Cardiac septum (tissue), 1 donor: ENCODE measurements at regions not wholly inside any gene's neighbourhood (a gene's known extent, or its start where the extent isn't known, plus 50 kb on each side); places are given as distances from the start of the nearest gene placed in this dataset.

Experiments
- DNase-seq: peaks from one replicate; pipeline ENCODE4 v3.0.0-alpha.2; 2020; ENCODE audit warnings: low spot score
- intact Hi-C: fragments of 100-400 bp; cut with DNase I; formaldehyde crosslinking; loops from one replicate; pipeline ENCODE4 v1.14.0; 2022
- donor health status: DM: no; HTN: no; CAD: no.

DNA sequence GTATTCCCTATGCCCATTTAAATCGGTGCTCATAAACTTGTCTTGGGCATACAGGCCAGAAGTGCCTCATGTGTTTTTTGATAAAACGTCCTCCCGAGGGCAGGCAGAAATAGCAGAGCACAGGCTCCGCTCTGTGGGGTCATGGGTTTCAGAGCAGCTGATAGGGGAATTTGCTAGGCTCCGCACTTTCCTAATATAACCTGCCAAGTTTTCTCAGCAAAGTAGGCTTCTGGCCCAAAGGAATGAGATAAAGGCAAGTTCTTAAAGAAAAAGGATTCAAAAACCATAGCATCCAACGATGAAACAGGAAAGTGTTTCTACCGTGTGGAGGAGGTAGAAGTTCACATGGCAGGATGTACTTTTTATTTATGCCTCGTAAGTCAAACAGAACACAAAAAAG is 69.8 kb upstream of the RALGAPA2 start:
- no peak for DNase-seq

DNA sequence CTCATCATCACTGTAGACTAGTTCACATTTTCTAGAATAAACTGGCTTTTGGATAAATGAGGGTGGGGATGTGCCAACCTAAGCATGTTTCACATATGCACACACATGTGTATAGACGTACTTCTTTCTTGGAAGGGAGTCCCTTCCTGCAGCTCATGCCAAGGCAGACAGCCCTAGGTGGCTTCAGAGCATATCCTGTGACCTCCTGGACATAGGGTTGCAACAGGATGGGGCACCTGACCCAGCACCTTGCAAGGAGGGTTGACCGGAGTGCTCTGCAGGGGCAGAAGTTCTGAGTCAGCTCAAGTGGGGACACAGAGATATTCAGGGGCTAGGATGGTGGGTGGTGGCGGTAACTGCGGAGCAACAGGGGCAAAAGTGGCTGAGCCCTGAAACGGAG is 68.6 kb upstream of the RALGAPA2 start:
- no peak for DNase-seq
- intact Hi-C loops: no loop called here

More for the DNA sequence above, 69.8 kb upstream of the RALGAPA2 start:
- intact Hi-C loops: no loop called here

DNA sequence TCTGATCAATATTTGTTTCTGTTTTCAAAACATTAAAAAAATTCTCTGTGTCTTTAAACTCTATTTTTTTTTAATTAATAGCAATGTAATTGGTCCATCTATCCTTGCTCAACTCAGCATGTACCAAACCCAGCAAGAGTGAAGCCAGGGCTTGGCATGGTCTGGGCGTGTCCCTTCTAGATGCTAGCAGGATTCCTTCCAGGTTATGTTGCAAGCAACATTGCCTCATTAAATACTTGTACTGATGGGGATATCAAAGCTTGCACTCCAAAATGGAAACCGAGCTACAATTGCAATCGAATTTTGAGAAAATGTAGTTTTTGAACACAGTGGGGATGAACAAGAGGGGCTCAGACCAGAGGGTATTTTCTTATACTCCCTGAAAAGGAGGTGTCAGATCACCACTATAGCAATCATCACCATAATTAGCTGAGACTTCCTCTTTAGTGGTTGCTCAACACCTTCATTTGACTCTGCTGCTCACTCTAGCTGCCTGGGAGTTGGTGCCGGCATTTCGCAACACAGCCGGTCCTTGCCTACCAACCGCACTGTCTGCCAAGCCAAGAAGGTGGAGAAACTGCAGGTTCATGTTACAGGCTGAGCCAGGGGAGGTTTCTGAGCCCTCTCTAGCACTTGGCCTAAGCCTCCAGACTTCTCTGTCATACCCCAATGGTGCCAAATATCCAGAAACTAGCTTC is 67.8 kb upstream of the RALGAPA2 start:
- intact Hi-C loops: no loop called here
- peak; percentile 89 for DNase-seq

DNA sequence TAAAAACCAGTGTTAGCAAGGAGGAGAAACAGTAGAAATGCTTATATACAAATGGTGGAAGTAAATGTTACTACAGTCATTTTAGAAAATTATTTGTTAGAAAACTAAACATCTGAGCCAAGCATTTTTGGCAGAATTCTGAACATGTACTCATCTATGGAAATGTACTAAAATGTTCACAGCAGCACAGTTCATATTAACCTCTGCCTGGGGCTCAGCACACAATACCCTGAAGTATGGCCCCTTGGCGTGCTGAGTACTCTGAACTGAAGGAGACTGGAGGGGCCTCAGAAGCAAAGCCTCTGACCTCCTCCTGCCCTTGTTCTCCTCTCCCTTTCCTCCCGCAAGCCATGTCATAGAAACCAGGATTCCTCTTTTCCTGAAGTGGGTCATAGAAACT is 66.2 kb upstream of the RALGAPA2 start:
- intact Hi-C loops: no loop called here
- no peak for DNase-seq

DNA sequence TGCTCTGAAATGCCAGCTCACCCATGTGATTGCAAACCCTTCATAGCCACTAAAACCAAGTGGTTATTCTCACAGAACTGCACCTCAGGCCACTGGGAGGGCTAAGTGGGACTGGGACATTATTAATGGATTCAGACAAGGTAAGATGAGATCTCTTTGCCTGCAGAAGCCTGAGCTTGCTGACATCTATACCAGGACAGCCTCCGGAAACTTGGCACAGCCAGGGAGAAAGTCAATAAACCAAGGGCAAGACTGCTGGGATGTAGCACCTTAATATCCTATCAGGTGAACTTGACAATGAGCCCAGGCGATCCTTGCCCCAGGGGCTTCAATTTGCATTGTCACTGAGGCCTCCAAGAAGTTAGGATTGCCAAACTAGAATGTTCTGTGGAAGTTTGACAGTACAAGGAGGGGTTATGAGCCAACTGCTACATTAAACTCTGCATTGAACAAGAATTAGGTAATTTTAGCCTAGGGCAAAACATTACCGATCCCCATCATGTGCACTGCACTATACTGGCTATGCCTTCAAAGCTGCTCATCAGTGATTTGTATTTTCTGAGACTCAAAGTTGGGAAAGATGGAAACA is 60.1 kb upstream of the RALGAPA2 start:
- no peak for DNase-seq

DNA sequence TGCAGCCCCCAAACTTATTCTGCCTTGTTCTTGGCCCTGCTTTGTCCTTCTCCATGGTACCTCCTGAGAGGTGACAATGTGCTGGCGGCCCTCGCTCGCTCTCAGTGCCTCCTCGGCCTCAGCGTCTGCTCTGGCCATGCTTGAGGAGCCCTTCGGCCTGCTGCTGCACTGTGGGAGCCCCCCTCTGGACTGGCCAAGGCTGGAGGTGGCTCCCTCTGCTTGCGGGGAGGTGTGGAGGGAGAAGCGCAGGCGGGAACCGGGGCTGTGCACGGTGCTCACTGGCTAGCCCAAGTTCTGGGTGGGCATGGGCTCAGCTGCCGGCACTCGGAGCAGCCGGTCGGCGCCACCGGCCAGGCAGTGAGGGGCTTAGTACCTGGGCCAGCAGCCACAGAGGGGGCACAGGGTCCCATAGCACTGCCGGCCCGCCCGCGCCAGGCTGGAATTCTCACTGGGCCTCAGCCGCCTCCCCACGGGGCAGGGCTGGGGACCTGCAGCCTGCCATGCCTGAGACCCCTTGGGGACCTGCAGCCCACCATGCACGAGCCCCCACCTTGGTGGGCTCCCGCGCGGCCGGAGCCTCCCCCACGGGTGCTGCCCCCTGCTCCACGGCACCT is 55.9 kb upstream of the RALGAPA2 start:
- no peak for DNase-seq
- intact Hi-C loops: no loop called here

More for the DNA sequence above, 60.1 kb upstream of the RALGAPA2 start:
- intact Hi-C loops: no loop called here

DNA sequence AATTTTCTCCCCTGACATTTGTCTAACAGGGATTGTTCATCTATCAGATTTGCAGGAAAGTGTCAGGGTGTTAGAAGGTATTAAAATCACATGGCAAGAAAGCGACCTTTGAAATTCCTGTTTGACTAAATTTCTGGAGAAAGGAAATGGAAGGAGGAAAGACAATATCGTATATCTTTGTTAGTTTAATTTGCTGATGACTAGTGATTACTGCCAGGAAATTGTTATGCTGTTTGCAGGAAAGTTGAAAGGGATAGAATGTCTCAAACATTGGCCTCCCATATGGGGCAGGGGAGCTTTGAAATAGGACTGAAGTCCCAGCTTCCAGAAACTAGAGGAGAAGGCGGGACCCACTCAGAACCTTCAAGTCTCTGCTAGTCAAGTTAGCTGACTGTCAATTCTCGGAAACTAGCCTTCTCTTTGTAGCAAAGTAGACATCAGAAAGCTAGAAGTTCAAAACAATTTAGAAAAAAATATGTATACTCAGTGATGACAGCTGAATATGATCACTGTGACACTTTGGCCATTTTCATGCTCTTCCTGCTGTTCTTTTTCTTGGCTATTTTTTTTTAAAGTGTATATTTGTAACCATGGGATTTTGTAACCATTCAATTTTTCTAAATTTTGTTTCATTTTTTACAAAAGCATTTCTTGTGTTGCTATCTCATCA is 53.4 kb upstream of the RALGAPA2 start:
- intact Hi-C loops: no loop called here
- no peak for DNase-seq

DNA sequence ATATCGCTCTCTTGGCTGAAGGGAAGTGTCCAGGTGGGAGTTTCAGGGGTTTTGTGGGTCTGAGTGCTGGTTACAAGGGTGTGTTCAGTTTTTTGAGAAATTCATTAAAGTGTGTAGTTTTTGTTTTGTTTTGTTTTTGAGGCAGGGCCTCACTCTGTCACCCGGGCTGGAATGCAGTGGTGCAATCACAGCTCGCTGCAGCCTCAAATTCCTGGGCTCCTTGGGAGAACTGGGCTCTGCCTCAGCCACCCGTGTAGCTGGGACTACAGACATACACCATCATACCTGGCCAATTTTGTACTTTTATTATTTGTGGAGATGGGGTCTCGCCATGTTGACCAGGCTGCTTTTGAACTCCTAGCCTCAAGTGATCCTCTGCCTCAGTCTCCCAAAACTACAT is 51.2 kb upstream of the RALGAPA2 start:
- intact Hi-C loops: no loop called here
- DNase-seq: no peak
